Heart left ventricle (tissue), 13 donors: ENCODE measurements at regions not wholly inside any gene's neighbourhood (a gene's known extent, or its start where the extent isn't known, plus 50 kb on each side); places are given as distances from the start of the nearest gene placed in this dataset.

Experiments
- POLR2A ChIP-seq, 2 donors: fragments of 450-650 bp; IDR thresholded peaks; one replicate each; pipeline ENCODE4 v1.6.1; 2017; ENCODE audit warnings: antibody characterized with exemption in 2 of 2, mild to moderate bottlenecking in 2 of 2, moderate library complexity in 2 of 2
- TF ChIP-seq, protein P1 (sequence below), 12 donors: fragments of 200-600 bp; sonication (generic) in 4 of 12; IDR thresholded peaks; one replicate each; pipeline versions ENCODE4 v1.5.0 to v1.8.0; 2018 to 2022; ENCODE audit warnings: antibody characterized with exemption in 12 of 12, mild to moderate bottlenecking in 5 of 12
- donor health status: ischemic (EF 13 %, LVEDD 7.1; RV severe dilation, severe dysfunction).
- donor health status: DM: no; HTN: yes; CAD: no.
- donor health status: DM: no; HTN: no; CAD: no.
- donor health status: ischemic (EF 25% LVEDD 6.9; RV normal size, moderate dysfunction).
- donor health status: ischemic (EF 25% LVEDD 5.7; RV mildly dilated, moderate dysfunction).
- donor health status: ischemic (EF 35%, LVEDD 5.7; RV mildly dilated, moderate dysfunction).
- donor health status: nonischemic (EF 11% LVEDD 7.7; RV severe dilation, severe dysfunction).
- donor health status: DM: yes; HTN: yes; CAD: no.
- donor health status: PGD.
- donor health status: ischemic (EF 29% LVEDD 5.4; RV normal size, mild dysfunction).
- donor health status: nonischemic (EF 23%, LVEDD 6.1; RV moderate dilation, normal function).

GRCh38 chr13:44266305-44266704, 107.3 kb upstream of the SERP2 start:
- TF ChIP-seq POLR2A (IDR thresholded peaks at IDR 0.05): no peak
- TF ChIP-seq, protein P1, sequence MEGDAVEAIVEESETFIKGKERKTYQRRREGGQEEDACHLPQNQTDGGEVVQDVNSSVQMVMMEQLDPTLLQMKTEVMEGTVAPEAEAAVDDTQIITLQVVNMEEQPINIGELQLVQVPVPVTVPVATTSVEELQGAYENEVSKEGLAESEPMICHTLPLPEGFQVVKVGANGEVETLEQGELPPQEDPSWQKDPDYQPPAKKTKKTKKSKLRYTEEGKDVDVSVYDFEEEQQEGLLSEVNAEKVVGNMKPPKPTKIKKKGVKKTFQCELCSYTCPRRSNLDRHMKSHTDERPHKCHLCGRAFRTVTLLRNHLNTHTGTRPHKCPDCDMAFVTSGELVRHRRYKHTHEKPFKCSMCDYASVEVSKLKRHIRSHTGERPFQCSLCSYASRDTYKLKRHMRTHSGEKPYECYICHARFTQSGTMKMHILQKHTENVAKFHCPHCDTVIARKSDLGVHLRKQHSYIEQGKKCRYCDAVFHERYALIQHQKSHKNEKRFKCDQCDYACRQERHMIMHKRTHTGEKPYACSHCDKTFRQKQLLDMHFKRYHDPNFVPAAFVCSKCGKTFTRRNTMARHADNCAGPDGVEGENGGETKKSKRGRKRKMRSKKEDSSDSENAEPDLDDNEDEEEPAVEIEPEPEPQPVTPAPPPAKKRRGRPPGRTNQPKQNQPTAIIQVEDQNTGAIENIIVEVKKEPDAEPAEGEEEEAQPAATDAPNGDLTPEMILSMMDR (IDR thresholded peaks at IDR 0.05): no peak
